Vagina (tissue), 2 donors: ENCODE measurements at regions not wholly inside any gene's neighbourhood (a gene's known extent, or its start where the extent isn't known, plus 50 kb on each side); places are given as distances from the start of the nearest gene placed in this dataset.
"Not testable (repeated sequence)": the region's sequence is repeated elsewhere in the genome, so short reads cannot be mapped to it uniquely, and the experiment has no call there.

ENCODE experiments used
- DNase-seq, 2 donors: peaks; one replicate each; pipeline ENCODE4 v3.0.0-alpha.2; 2017; ENCODE audit errors: extremely low spot score in 2 of 2
- H3K27ac ChIP-seq: fragments of 200-600 bp; sonication (generic); one replicate; pipeline ENCODE4 v1.5.1; 2019
- H3K27me3 ChIP-seq: fragments of 200-600 bp; sonication (generic); one replicate; pipeline ENCODE4 v1.5.1; 2019
- H3K36me3 ChIP-seq, 2 donors: fragments of 200-600 bp; sonication (generic); one replicate each; pipeline ENCODE4 v1.5.1; 2017 to 2019
- H3K4me1 ChIP-seq: fragments of 200-600 bp; sonication (generic); one replicate; pipeline ENCODE4 v1.5.1; 2019
- H3K4me3 ChIP-seq, 2 donors: fragments of 200-600 bp; sonication (generic); 1 replicate in 1 of 2; 2 replicates in 1 of 2; pipeline ENCODE4 v1.5.1; 2016 to 2019
- H3K9me3 ChIP-seq: fragments of 200-600 bp; sonication (generic); one replicate; pipeline ENCODE4 v1.5.1; 2019
- CTCF ChIP-seq, 3 experiments: fragments of 450-650 bp in 2 of 3; fragments of 200-600 bp in 1 of 3; sonication (generic) in 1 of 3; IDR thresholded peaks; one replicate each; pipeline ENCODE4 v1.5.1; 2017 to 2019; ENCODE audit warnings: antibody characterized with exemption in 3 of 3, mild to moderate bottlenecking in 2 of 3, moderate library complexity in 2 of 3
- POLR2A ChIP-seq, 2 donors: fragments of 450-650 bp; IDR thresholded peaks; one replicate each; pipeline ENCODE4 v1.6.1; 2017; ENCODE audit warnings: antibody characterized with exemption in 2 of 2, mild to moderate bottlenecking in 2 of 2, moderate library complexity in 2 of 2
- POLR2AphosphoS5 ChIP-seq, 2 donors: sonication (generic); formaldehyde crosslinking; IDR thresholded peaks; one replicate each; pipeline ENCODE4 v1.9.0; 2017; ENCODE audit warnings: antibody characterized with exemption in 2 of 2, mild to moderate bottlenecking in 2 of 2, low read depth in 1 of 2; ENCODE audit not compliant: insufficient read depth in 1 of 2
- intact Hi-C: fragments of 100-400 bp; cut with DNase I; formaldehyde crosslinking; loops from one replicate; pipeline ENCODE4 v1.15.1; 2023

- DNase-seq, H3K36me3 ChIP-seq, H3K27me3 ChIP-seq, intact Hi-C loops, H3K9me3 ChIP-seq, H3K27ac ChIP-seq, H3K4me1 ChIP-seq, H3K4me3 ChIP-seq: not testable (repeated sequence)
These were observed 116.3 kb downstream of the CDRT15L2 start for GRCh38 chr17:20695871-20696270.

- DNase-seq, H3K9me3 ChIP-seq, H3K4me1 ChIP-seq, H3K36me3 ChIP-seq, H3K27me3 ChIP-seq, H3K27ac ChIP-seq, H3K4me3 ChIP-seq, intact Hi-C loops: not testable (repeated sequence)
These were observed 119.1 kb downstream of the CDRT15L2 start for GRCh38 chr17:20698463-20699206.

DNA sequence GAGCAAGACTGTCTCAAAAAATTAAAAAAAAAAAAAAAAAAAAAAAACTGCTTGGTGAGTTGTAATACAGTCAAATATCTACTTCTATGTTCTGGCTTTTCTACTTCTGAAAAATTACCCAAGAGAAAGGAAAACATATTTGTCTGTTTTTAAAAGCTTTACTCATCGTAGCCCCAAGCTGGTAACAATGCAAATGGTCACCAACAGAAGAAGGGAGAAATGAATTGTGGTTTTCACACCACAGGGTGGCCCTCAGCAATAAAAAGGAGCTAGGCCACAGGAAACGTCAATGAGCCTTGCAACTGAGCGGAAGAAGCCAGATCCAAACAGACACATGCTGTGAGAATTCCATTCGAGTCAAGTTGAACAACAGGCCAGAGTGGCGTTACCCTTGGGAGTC lies 121.0 kb downstream of the CDRT15L2 start:
- H3K4me3 ChIP-seq, DNase-seq, intact Hi-C loops: not testable (repeated sequence)

GRCh38 chr17:20701366-20701765 lies 121.8 kb downstream of the CDRT15L2 start:
- H3K27ac ChIP-seq, H3K36me3 ChIP-seq, H3K4me3 ChIP-seq, intact Hi-C loops, H3K4me1 ChIP-seq, H3K27me3 ChIP-seq, DNase-seq, H3K9me3 ChIP-seq: not testable (repeated sequence)

More for the DNA sequence above, 121.0 kb downstream of the CDRT15L2 start:
- H3K36me3 ChIP-seq, H3K27me3 ChIP-seq, H3K4me1 ChIP-seq, H3K9me3 ChIP-seq, H3K27ac ChIP-seq: not testable (repeated sequence)

DNA sequence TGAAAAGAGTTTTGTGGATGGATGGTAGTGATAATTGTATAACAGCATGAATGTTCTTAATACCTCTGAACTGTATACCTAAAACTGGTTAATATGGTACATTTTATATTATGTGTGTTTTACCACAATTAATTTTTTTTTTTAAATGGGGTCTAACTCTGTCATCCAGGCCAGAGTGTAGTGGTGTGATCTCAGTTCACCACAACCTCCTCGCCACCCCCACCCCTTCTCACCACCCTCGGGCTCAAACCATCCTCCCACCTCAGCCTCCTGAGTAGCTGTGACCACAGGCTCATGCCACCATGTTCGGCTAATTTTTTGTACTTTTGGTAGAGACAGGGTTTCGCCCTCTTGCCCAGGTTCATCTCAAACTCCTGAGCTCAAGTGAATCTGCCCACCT lies 123.2 kb downstream of the CDRT15L2 start:
- H3K27ac ChIP-seq, result no peak overlapping the region
- H3K9me3 ChIP-seq, result no peaks in the 10 kb centered on the region
- H3K27me3 ChIP-seq, result no peaks in the 10 kb centered on the region
- H3K4me3 ChIP-seq, result no peak overlapping the region
- no peak for DNase-seq
- intact Hi-C loops, result no loop called here
- no peak for TF ChIP-seq POLR2A (IDR thresholded peaks at IDR 0.05)
- TF ChIP-seq CTCF (IDR thresholded peaks at IDR 0.05), result no peak
- no peak for TF ChIP-seq POLR2AphosphoS5 (IDR thresholded peaks at IDR 0.05; ENCODE audit: insufficient read depth in 1 of 2, low read depth in 1 of 2)
- H3K36me3 ChIP-seq, result no peaks in the 10 kb centered on the region
- H3K4me1 ChIP-seq, result no peaks in the 10 kb centered on the region

DNA sequence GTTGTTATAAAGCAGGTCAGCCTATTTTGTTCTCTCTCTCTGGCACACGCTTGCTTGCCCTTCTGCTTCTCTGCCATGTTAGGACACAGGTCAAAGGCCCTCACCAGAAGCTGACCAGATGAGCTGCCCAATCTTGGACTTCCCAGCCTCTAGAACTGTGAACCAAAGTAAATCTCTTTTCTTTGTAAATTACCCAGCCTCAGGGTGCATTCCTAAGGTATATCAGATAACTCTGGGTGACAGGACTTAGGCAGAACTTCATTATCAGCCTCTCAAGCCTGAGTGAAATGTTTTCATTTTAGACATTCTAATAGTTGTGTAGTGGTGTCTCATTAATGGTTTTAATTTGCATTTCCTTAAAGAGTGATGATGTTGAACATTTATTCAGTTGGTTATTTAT lies 124.3 kb downstream of the CDRT15L2 start:
- H3K36me3 ChIP-seq, result no peaks in the 10 kb centered on the region
- H3K27me3 ChIP-seq, result no peaks in the 10 kb centered on the region
- no peak overlapping the region for H3K4me3 ChIP-seq
- H3K9me3 ChIP-seq, result no peaks in the 10 kb centered on the region
- no peak overlapping the region for H3K27ac ChIP-seq
- intact Hi-C loops, result no loop called here
- no peak for DNase-seq
- H3K4me1 ChIP-seq, result no peaks in the 10 kb centered on the region
- TF ChIP-seq CTCF (IDR thresholded peaks at IDR 0.05) (no peak), POLR2AphosphoS5 (IDR thresholded peaks at IDR 0.05; ENCODE audit: insufficient read depth in 1 of 2, low read depth in 1 of 2) (no peak)

DNA sequence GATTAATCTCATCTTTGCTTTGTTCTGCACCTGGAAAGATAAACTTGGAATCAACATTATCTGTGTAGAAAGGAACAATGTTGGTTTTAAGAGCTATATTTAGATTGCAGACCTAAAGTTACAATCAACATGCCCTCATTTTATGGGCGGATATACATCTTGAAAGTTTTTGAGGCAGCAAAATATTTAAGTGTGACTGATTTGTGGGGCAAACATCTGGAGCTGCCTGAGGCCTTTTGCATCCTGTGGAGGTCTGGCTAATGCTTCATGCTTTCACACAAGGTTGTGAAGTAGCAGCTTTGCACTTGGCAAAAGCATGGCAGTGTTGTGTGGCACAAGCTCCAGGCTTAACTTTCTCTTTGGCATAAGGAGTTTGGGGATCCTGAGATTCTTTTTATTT lies 125.7 kb downstream of the CDRT15L2 start:
- H3K4me1 ChIP-seq, intact Hi-C loops, H3K27me3 ChIP-seq, H3K27ac ChIP-seq, DNase-seq, H3K36me3 ChIP-seq, H3K9me3 ChIP-seq, H3K4me3 ChIP-seq: not testable (repeated sequence)
